Muscle layer of duodenum (tissue), 2 donors: ENCODE measurements at regions not wholly inside any gene's neighbourhood (a gene's known extent, or its start where the extent isn't known, plus 50 kb on each side); places are given as distances from the start of the nearest gene placed in this dataset.

Experiments used
- H3K27ac ChIP-seq: one replicate; pipeline ENCODE4 v1.7.0; 2013; ENCODE audit warnings: mild to moderate bottlenecking, low read length
- H3K27me3 ChIP-seq: one replicate; pipeline ENCODE4 v1.7.0; 2013; ENCODE audit warnings: low read depth, mild to moderate bottlenecking, control low read depth, low read length
- H3K36me3 ChIP-seq, 2 donors: one replicate each; pipeline ENCODE4 v1.7.0; 2013; ENCODE audit warnings: low read length in 2 of 2, control low read depth in 1 of 2, mild to moderate bottlenecking in 1 of 2; ENCODE audit not compliant: insufficient read depth in 2 of 2, control insufficient read depth in 1 of 2
- H3K4me1 ChIP-seq, 2 donors: one replicate each; pipeline ENCODE4 v1.7.0; 2013; ENCODE audit warnings: low read length in 2 of 2, mild to moderate bottlenecking in 2 of 2, control low read depth in 1 of 2, moderate library complexity in 1 of 2; ENCODE audit not compliant: insufficient read depth in 2 of 2, control insufficient read depth in 1 of 2
- H3K4me3 ChIP-seq, 2 donors: one replicate each; pipeline ENCODE4 v1.7.0; 2013; ENCODE audit warnings: low read length in 2 of 2, low read depth in 1 of 2, mild to moderate bottlenecking in 1 of 2
- H3K9me3 ChIP-seq, 2 donors: one replicate each; pipeline ENCODE4 v1.7.0; 2013; ENCODE audit warnings: low read length in 2 of 2, control low read depth in 1 of 2, mild to moderate bottlenecking in 1 of 2; ENCODE audit not compliant: control insufficient read depth in 1 of 2
- donor health status: healthy.

GRCh38 chr10:24039315-24039714 lies 169.6 kb upstream of the KIAA1217 start:
- H3K36me3 ChIP-seq = no peaks in the 10 kb centered on the region
- H3K9me3 ChIP-seq = no peaks in the 10 kb centered on the region
- no peak overlapping the region for H3K27ac ChIP-seq
- H3K4me1 ChIP-seq = no peaks in the 10 kb centered on the region
- H3K4me3 ChIP-seq = no peak overlapping the region
- H3K27me3 ChIP-seq = no peaks in the 10 kb centered on the region

GRCh38 chr10:24039897-24040296 lies 169.0 kb upstream of the KIAA1217 start:
- no peaks in the 10 kb centered on the region for H3K27me3 ChIP-seq
- H3K27ac ChIP-seq = no peak overlapping the region
- H3K36me3 ChIP-seq = no peaks in the 10 kb centered on the region
- no peaks in the 10 kb centered on the region for H3K4me1 ChIP-seq
- no peaks in the 10 kb centered on the region for H3K9me3 ChIP-seq
- no peak overlapping the region for H3K4me3 ChIP-seq

GRCh38 chr10:24041034-24041433 lies 167.9 kb upstream of the KIAA1217 start:
- H3K4me3 ChIP-seq = no peak overlapping the region
- no peaks in the 10 kb centered on the region for H3K27me3 ChIP-seq
- H3K36me3 ChIP-seq = no peaks in the 10 kb centered on the region
- no peaks in the 10 kb centered on the region for H3K9me3 ChIP-seq
- H3K4me1 ChIP-seq = no peaks in the 10 kb centered on the region
- H3K27ac ChIP-seq = no peak overlapping the region

GRCh38 chr10:24041834-24042233 lies 167.1 kb upstream of the KIAA1217 start:
- no peak overlapping the region for H3K4me3 ChIP-seq
- no peaks in the 10 kb centered on the region for H3K36me3 ChIP-seq
- H3K9me3 ChIP-seq = no peaks in the 10 kb centered on the region
- H3K27ac ChIP-seq = no peak overlapping the region
- H3K4me1 ChIP-seq = no peaks in the 10 kb centered on the region
- H3K27me3 ChIP-seq = no peaks in the 10 kb centered on the region

- Histone ChIP-seq H3K4me1 (no peaks in the 10 kb centered on the region), H3K9me3 (no peaks in the 10 kb centered on the region), H3K36me3 (no peaks in the 10 kb centered on the region), H3K27ac (no peak overlapping the region), H3K27me3 (no peaks in the 10 kb centered on the region), H3K4me3 (no peak overlapping the region)
These were observed 166.1 kb upstream of the KIAA1217 start for GRCh38 chr10:24042884-24043283.

GRCh38 chr10:24046060-24046459 lies 162.9 kb upstream of the KIAA1217 start:
- Histone ChIP-seq H3K27ac (no peak overlapping the region), H3K4me1 (no peaks in the 10 kb centered on the region), H3K4me3 (no peak overlapping the region), H3K36me3 (no peaks in the 10 kb centered on the region), H3K27me3 (no peaks in the 10 kb centered on the region), H3K9me3 (no peaks in the 10 kb centered on the region)

GRCh38 chr10:24047176-24047575 lies 161.8 kb upstream of the KIAA1217 start:
- no peaks in the 10 kb centered on the region for H3K4me1 ChIP-seq
- H3K4me3 ChIP-seq = no peak overlapping the region
- no peaks in the 10 kb centered on the region for H3K9me3 ChIP-seq
- no peaks in the 10 kb centered on the region for H3K27me3 ChIP-seq
- H3K36me3 ChIP-seq = no peaks in the 10 kb centered on the region
- no peak overlapping the region for H3K27ac ChIP-seq

GRCh38 chr10:24054421-24054820 lies 154.5 kb upstream of the KIAA1217 start:
- H3K27me3 ChIP-seq = no peaks in the 10 kb centered on the region
- H3K9me3 ChIP-seq = no peaks in the 10 kb centered on the region
- no peaks in the 10 kb centered on the region for H3K36me3 ChIP-seq
- no peak overlapping the region for H3K27ac ChIP-seq
- H3K4me3 ChIP-seq = no peak overlapping the region
- H3K4me1 ChIP-seq = no peaks in the 10 kb centered on the region

- H3K27ac ChIP-seq = no peak overlapping the region
- H3K27me3 ChIP-seq = no peaks in the 10 kb centered on the region
- no peaks in the 10 kb centered on the region for H3K36me3 ChIP-seq
- H3K4me3 ChIP-seq = no peak overlapping the region
- no peaks in the 10 kb centered on the region for H3K4me1 ChIP-seq
- no peaks in the 10 kb centered on the region for H3K9me3 ChIP-seq
These were observed 128.7 kb upstream of the KIAA1217 start for GRCh38 chr10:24080207-24080606.

GRCh38 chr10:24086296-24087086 lies 122.4 kb upstream of the KIAA1217 start:
- Histone ChIP-seq H3K9me3 (no peaks in the 10 kb centered on the region), H3K27ac (no peak overlapping the region), H3K36me3 (no peaks in the 10 kb centered on the region), H3K4me3 (no peak overlapping the region), H3K4me1 (no peaks in the 10 kb centered on the region), H3K27me3 (no peaks in the 10 kb centered on the region)

GRCh38 chr10:24091256-24091655 lies 117.7 kb upstream of the KIAA1217 start:
- no peak overlapping the region for H3K27ac ChIP-seq
- H3K4me1 ChIP-seq = no peaks in the 10 kb centered on the region
- H3K36me3 ChIP-seq = no peaks in the 10 kb centered on the region
- no peaks in the 10 kb centered on the region for H3K27me3 ChIP-seq
- H3K4me3 ChIP-seq = no peak overlapping the region
- no peaks in the 10 kb centered on the region for H3K9me3 ChIP-seq

GRCh38 chr10:24096281-24096680 lies 112.7 kb upstream of the KIAA1217 start:
- H3K9me3 ChIP-seq = no peaks in the 10 kb centered on the region
- no peak overlapping the region for H3K4me3 ChIP-seq
- H3K4me1 ChIP-seq = no peaks in the 10 kb centered on the region
- no peaks in the 10 kb centered on the region for H3K27me3 ChIP-seq
- H3K27ac ChIP-seq = no peak overlapping the region
- H3K36me3 ChIP-seq = no peaks in the 10 kb centered on the region
